ENCODE measurements at regions not wholly inside any gene's neighbourhood (a gene's known extent, or its start where the extent isn't known, plus 50 kb on each side); places are given as distances from the start of the nearest gene placed in this dataset.

DNA sequence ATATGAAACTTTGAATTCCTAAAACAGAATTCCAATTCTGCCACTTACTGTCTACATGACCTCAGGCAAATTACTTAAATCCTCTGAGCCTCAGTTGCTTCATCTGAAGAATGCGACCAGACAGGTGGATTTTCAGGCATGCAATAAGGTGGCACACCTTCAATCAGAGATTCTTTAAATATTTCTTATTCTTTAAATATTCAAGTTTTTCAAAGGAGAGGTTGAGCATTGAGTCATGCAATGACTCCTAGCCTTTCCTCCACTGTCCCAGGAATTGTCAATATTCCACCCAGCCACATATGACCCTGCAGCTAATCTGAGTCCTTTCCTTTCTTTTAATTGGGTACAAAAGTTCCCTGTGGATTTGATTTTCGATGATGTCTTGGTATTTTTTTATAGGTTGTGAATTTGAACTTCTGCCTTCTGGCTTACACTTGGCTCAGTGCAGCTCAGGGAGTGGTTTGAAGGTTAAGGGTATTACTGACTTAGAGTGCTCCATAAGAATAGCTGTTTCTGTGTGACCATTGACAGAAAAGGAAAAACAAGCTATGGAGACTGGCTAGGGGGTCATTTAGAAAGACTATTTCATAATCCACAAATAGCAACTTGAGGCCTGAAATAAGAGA is 52.2 kb upstream of the PRDX6 start:
- peaks cover 1% of the 10 kb centered on the region for H3K27me3 Mint-ChIP-seq (ENCODE audit: unreplicated experiment)
- H3K27ac Mint-ChIP-seq (ENCODE audit: unreplicated experiment), result no peak overlapping the region
- TF ChIP-seq, protein P1, sequence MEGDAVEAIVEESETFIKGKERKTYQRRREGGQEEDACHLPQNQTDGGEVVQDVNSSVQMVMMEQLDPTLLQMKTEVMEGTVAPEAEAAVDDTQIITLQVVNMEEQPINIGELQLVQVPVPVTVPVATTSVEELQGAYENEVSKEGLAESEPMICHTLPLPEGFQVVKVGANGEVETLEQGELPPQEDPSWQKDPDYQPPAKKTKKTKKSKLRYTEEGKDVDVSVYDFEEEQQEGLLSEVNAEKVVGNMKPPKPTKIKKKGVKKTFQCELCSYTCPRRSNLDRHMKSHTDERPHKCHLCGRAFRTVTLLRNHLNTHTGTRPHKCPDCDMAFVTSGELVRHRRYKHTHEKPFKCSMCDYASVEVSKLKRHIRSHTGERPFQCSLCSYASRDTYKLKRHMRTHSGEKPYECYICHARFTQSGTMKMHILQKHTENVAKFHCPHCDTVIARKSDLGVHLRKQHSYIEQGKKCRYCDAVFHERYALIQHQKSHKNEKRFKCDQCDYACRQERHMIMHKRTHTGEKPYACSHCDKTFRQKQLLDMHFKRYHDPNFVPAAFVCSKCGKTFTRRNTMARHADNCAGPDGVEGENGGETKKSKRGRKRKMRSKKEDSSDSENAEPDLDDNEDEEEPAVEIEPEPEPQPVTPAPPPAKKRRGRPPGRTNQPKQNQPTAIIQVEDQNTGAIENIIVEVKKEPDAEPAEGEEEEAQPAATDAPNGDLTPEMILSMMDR (IDR thresholded peaks at IDR 0.05; ENCODE audit: unreplicated experiment), result no peak
- H3K36me3 Mint-ChIP-seq (ENCODE audit: low read depth, unreplicated experiment), result no peaks in the 10 kb centered on the region
- DNase-seq (ENCODE audit: low spot score), result no peak
- H3K4me3 Mint-ChIP-seq (ENCODE audit: unreplicated experiment), result no peak overlapping the region
- H3K9me3 Mint-ChIP-seq (ENCODE audit: unreplicated experiment), result no peaks in the 10 kb centered on the region
- H3K4me1 Mint-ChIP-seq (ENCODE audit: unreplicated experiment), result peaks cover 7% of the 10 kb centered on the region

DNA sequence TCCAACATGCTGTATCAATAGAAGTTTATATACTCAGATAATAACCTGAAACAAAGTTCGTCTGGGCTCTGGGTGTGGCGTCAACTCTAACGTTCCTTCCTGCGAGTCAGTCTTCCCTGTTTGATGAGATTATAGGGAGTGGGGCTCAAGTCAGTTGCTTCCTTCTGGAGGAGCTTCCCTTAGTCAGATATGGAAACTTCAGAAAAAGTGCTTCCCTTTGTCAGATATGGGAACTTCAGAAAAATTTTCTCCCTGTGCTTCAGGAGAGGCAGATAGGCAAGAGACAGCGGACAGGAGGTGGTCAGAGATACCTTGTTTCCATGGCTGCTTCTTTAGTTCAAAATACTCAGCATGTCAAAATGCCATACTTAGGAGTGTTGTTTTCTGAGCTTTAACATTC is 51.1 kb upstream of the PRDX6 start:
- no peaks in the 10 kb centered on the region for H3K36me3 Mint-ChIP-seq (ENCODE audit: low read depth, unreplicated experiment)
- H3K27ac Mint-ChIP-seq (ENCODE audit: unreplicated experiment), result no peak overlapping the region
- TF ChIP-seq, protein P1 (IDR thresholded peaks at IDR 0.05; ENCODE audit: unreplicated experiment), result no peak
- peaks cover 1% of the 10 kb centered on the region for H3K27me3 Mint-ChIP-seq (ENCODE audit: unreplicated experiment)
- H3K9me3 Mint-ChIP-seq (ENCODE audit: unreplicated experiment), result no peaks in the 10 kb centered on the region
- DNase-seq (ENCODE audit: low spot score), result no peak
- peaks cover 11% of the 10 kb centered on the region for H3K4me1 Mint-ChIP-seq (ENCODE audit: unreplicated experiment)
- H3K4me3 Mint-ChIP-seq (ENCODE audit: unreplicated experiment), result no peak overlapping the region

DNA sequence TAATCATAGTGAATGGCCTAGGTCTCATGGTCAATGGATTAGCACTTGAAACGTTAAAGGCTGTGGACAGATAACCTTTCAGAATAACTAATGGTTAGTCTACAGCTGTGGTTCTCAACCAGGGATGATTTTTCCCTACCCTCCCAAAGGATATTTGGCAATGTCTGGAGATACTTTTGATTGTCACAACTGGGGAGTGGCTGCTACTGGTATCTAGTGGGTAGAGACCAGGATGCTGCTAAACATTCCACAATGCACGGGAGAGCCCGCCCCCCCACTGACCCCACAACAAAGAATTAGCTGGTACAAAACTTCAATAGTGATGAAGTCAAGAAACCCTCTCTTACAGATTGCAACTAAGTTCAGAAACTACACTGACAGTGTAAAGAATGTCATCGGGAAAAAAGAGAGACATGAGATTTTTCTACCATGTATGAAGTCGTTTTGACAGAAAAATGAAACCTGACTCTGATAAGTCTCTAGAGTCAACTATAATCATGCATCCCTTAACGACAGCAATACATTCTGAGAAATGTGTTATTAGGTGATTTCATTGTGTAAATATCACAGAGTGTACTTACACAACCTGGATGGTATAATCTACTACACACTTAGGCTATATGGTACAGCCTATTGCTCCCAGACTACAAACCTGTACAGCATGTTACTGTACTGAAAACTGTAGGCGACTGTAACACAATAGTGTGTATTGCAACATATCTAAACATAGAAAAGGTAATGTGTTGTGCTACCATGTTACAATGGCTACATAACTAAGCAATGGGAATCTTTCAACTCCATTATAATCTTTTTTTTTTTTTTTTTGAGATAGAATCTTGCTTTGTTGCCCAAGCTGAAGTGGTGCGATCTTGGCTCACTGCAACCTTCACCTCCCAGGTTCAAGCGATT is 49.7 kb upstream of the PRDX6 start:
- H3K9me3 Mint-ChIP-seq (ENCODE audit: unreplicated experiment), result no peaks in the 10 kb centered on the region
- H3K4me3 Mint-ChIP-seq (ENCODE audit: unreplicated experiment), result no peak overlapping the region
- TF ChIP-seq, protein P1 (IDR thresholded peaks at IDR 0.05; ENCODE audit: unreplicated experiment), result no peak
- DNase-seq (ENCODE audit: low spot score), result no peak
- H3K27ac Mint-ChIP-seq (ENCODE audit: unreplicated experiment), result no peak overlapping the region
- peaks cover 11% of the 10 kb centered on the region for H3K4me1 Mint-ChIP-seq (ENCODE audit: unreplicated experiment)
- H3K27me3 Mint-ChIP-seq (ENCODE audit: unreplicated experiment), result peaks cover 1% of the 10 kb centered on the region
- no peaks in the 10 kb centered on the region for H3K36me3 Mint-ChIP-seq (ENCODE audit: low read depth, unreplicated experiment)
